GM04503 (cell line): ENCODE measurements at regions not wholly inside any gene's neighbourhood (a gene's known extent, or its start where the extent isn't known, plus 50 kb on each side); places are given as distances from the start of the nearest gene placed in this dataset.
A peak's percentile ranks its signal among the peaks of the same experiment; 100 is the strongest.
"Not testable (repeated sequence)": the region's sequence is repeated elsewhere in the genome, so short reads cannot be mapped to it uniquely, and the experiment has no call there.

ENCODE experiments used
- DNase-seq: peaks from one replicate; pipeline ENCODE4 v3.0.0-alpha.2; 2012; ENCODE audit warnings: low read depth

GRCh38 chr2:7852546-7852945 is 829.3 kb upstream of the ID2 start:
- no peak for DNase-seq

GRCh38 chr2:7857904-7858303 is 824.0 kb upstream of the ID2 start:
- DNase-seq = peak; percentile 75

- DNase-seq = no peak
Observed at GRCh38 chr2:7858624-7859023, 823.2 kb upstream of the ID2 start.

- DNase-seq = no peak
Observed at GRCh38 chr2:7860693-7861092, 821.2 kb upstream of the ID2 start.

GRCh38 chr2:7861910-7862702 is 819.8 kb upstream of the ID2 start:
- no peak for DNase-seq

GRCh38 chr2:7866104-7866503 is 815.8 kb upstream of the ID2 start:
- DNase-seq = no peak

- DNase-seq = no peak
Observed at GRCh38 chr2:7866825-7867224, 815.0 kb upstream of the ID2 start.

- DNase-seq = no peak
Observed at GRCh38 chr2:7867867-7868266, 814.0 kb upstream of the ID2 start.

GRCh38 chr2:7868836-7869235 is 813.0 kb upstream of the ID2 start:
- DNase-seq = no peak

- DNase-seq = not testable (repeated sequence)
Observed at GRCh38 chr2:7876445-7876844, 805.4 kb upstream of the ID2 start.

- not testable (repeated sequence) for DNase-seq
Observed at GRCh38 chr2:7878266-7878665, 803.6 kb upstream of the ID2 start.

GRCh38 chr2:7878786-7879482 is 802.9 kb upstream of the ID2 start:
- DNase-seq = no peak

GRCh38 chr2:7879483-7879835 is 802.4 kb upstream of the ID2 start:
- DNase-seq = no peak

- DNase-seq = no peak
Observed at GRCh38 chr2:7880126-7880525, 801.7 kb upstream of the ID2 start.

GRCh38 chr2:7880566-7880965 is 801.3 kb upstream of the ID2 start:
- no peak for DNase-seq

- no peak for DNase-seq
Observed at GRCh38 chr2:7881063-7881462, 800.8 kb upstream of the ID2 start.

GRCh38 chr2:7881466-7881865 is 800.4 kb upstream of the ID2 start:
- no peak for DNase-seq

GRCh38 chr2:7882296-7882695 is 799.6 kb upstream of the ID2 start:
- DNase-seq = no peak

GRCh38 chr2:7884338-7884737 is 797.5 kb upstream of the ID2 start:
- DNase-seq = no peak

GRCh38 chr2:7886666-7887065 is 795.2 kb upstream of the ID2 start:
- DNase-seq = no peak

GRCh38 chr2:7887441-7887840 is 794.4 kb upstream of the ID2 start:
- no peak for DNase-seq

- DNase-seq = no peak
Observed at GRCh38 chr2:7888876-7889275, 793.0 kb upstream of the ID2 start.

GRCh38 chr2:7891312-7891711 is 790.5 kb upstream of the ID2 start:
- no peak for DNase-seq

- DNase-seq = no peak
Observed at GRCh38 chr2:7895289-7895688, 786.6 kb upstream of the ID2 start.
